ENCODE measurements at regions not wholly inside any gene's neighbourhood (a gene's known extent, or its start where the extent isn't known, plus 50 kb on each side); places are given as distances from the start of the nearest gene placed in this dataset.
"Not testable (repeated sequence)": the region's sequence is repeated elsewhere in the genome, so short reads cannot be mapped to it uniquely, and the experiment has no call there.

- DNase-seq: no peak
Measured at GRCh38 chr18:52220062-52220591, 119.9 kb upstream of the DCC start.

- DNase-seq: no peak
Measured at GRCh38 chr18:52222211-52222610, 117.8 kb upstream of the DCC start.

- DNase-seq: no peak
Measured at GRCh38 chr18:52227536-52227935, 112.5 kb upstream of the DCC start.

- no peak for DNase-seq
Measured at GRCh38 chr18:52228166-52228565, 111.8 kb upstream of the DCC start.

GRCh38 chr18:52236131-52236530, 103.9 kb upstream of the DCC start:
- DNase-seq: no peak

- DNase-seq: no peak
Measured at GRCh38 chr18:52237551-52237950, 102.4 kb upstream of the DCC start.

GRCh38 chr18:52242711-52243110, 97.3 kb upstream of the DCC start:
- no peak for DNase-seq

- DNase-seq: no peak
Measured at GRCh38 chr18:52244658-52245057, 95.3 kb upstream of the DCC start.

- no peak for DNase-seq
Measured at GRCh38 chr18:52254367-52254766, 85.6 kb upstream of the DCC start.

GRCh38 chr18:52257417-52257816, 82.6 kb upstream of the DCC start:
- DNase-seq: not testable (repeated sequence)

GRCh38 chr18:52275817-52276216, 64.2 kb upstream of the DCC start:
- no peak for DNase-seq

GRCh38 chr18:52277785-52278184, 62.2 kb upstream of the DCC start:
- no peak for DNase-seq

- no peak for DNase-seq
Measured at GRCh38 chr18:52278191-52278590, 61.8 kb upstream of the DCC start.

- no peak for DNase-seq
Measured at GRCh38 chr18:52280702-52281101, 59.3 kb upstream of the DCC start.

- no peak for DNase-seq
Measured at GRCh38 chr18:52283927-52284326, 56.1 kb upstream of the DCC start.

GRCh38 chr18:52286675-52287074, 53.3 kb upstream of the DCC start:
- DNase-seq: no peak

- no peak for DNase-seq
Measured at GRCh38 chr18:52287151-52287550, 52.8 kb upstream of the DCC start.

- DNase-seq: no peak
Measured at GRCh38 chr18:52288403-52289004, 51.5 kb upstream of the DCC start.

GRCh38 chr18:52289392-52289791, 50.6 kb upstream of the DCC start:
- DNase-seq: no peak
